Activated naive CD4-positive, alpha-beta T cell treated with anti-CD3 and anti-CD28 coated beads, Interleukin-2, amount 50 U/mL, for 24 hours (primary cell): ENCODE measurements at regions not wholly inside any gene's neighbourhood (a gene's known extent, or its start where the extent isn't known, plus 50 kb on each side); places are given as distances from the start of the nearest gene placed in this dataset.

Experiments used
- H3K27ac Mint-ChIP-seq: one replicate; pipeline ENCODE4 v1.8.0; 2021; ENCODE audit warnings: mild to moderate bottlenecking, mixed read lengths
- H3K27me3 Mint-ChIP-seq: one replicate; pipeline ENCODE4 v1.8.0; 2021; ENCODE audit warnings: mixed read lengths
- H3K36me3 Mint-ChIP-seq: one replicate; pipeline ENCODE4 v1.8.0; 2021; ENCODE audit warnings: mixed read lengths
- H3K4me1 Mint-ChIP-seq: one replicate; pipeline ENCODE4 v1.8.0; 2021; ENCODE audit warnings: mixed read lengths
- H3K4me3 Mint-ChIP-seq: one replicate; pipeline ENCODE4 v1.8.0; 2021; ENCODE audit warnings: mild to moderate bottlenecking, mixed read lengths
- H3K9me3 Mint-ChIP-seq: one replicate; pipeline ENCODE4 v1.8.0; 2021; ENCODE audit warnings: mixed read lengths

DNA sequence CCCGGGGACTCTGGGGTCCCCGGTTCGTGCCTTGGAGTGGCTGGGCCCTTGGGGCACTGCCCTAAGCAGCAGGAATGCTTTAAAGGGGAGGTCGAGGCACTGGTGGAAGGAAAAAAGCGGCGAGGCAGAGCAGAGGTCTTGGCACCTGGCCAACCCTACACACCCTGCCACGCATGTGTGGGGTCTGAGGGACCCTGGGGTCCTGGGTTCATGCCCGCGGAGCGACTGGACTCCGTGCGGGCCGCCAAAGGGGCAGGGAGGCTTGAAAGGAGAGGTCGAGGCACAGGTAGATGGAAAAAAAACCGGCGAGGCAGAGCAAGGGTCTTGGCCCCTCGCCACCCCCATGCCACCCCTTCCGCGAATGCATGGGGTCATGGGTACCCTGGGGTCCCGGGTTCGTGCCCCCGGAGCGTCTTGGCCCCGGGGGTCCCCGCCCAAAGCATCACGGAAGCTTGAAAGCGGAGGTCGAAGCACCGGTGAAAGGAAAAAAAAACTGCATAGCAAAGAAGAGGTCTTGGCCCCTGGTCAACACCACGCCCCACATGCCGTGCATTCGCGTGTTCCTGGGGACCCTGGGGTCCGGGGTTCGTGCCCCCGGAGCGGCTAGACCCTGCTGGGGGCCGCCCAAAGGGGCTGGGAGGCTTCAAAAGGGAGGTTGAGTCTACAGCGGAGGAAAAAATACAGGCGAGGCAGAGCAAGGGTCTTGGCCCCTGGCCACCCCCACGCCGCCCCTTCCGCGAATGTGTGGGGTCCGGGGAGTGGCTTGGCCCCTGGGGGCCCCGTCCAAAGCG lies 312.9 kb downstream of the ALG10 start:
- H3K36me3 Mint-ChIP-seq = no peaks in the 10 kb centered on the region
- no peak overlapping the region for H3K4me3 Mint-ChIP-seq
- no peak overlapping the region for H3K27ac Mint-ChIP-seq

DNA sequence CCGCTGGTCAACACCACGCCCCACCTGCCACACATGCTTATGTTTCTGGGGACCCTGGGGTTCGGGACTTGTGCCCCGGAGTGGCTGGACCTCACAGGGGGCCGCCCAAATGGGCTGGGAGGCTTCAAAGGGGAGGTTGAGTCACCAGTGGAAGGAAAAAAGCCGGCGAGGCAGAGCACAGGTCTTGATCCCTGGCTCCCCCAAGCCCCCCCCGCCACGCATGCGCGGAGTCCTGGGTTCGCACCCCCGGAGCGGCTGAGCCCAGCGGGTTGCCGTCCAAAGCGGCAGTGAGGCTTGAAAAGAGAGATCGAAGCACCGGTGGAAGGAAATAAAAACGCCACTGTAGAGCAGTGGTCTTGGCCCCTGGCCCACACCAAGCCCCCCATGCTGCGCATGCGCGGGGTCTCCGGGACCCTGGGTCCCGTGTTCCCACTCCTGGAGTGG lies 313.5 kb downstream of the ALG10 start:
- no peaks in the 10 kb centered on the region for H3K27me3 Mint-ChIP-seq
- H3K4me3 Mint-ChIP-seq = no peak overlapping the region
- H3K9me3 Mint-ChIP-seq = no peaks in the 10 kb centered on the region
- H3K36me3 Mint-ChIP-seq = no peaks in the 10 kb centered on the region
- no peaks in the 10 kb centered on the region for H3K4me1 Mint-ChIP-seq
- H3K27ac Mint-ChIP-seq = no peak overlapping the region

More for the DNA sequence above, 312.9 kb downstream of the ALG10 start:
- H3K27me3 Mint-ChIP-seq = no peaks in the 10 kb centered on the region
- H3K9me3 Mint-ChIP-seq = no peaks in the 10 kb centered on the region
- H3K4me1 Mint-ChIP-seq = no peaks in the 10 kb centered on the region

DNA sequence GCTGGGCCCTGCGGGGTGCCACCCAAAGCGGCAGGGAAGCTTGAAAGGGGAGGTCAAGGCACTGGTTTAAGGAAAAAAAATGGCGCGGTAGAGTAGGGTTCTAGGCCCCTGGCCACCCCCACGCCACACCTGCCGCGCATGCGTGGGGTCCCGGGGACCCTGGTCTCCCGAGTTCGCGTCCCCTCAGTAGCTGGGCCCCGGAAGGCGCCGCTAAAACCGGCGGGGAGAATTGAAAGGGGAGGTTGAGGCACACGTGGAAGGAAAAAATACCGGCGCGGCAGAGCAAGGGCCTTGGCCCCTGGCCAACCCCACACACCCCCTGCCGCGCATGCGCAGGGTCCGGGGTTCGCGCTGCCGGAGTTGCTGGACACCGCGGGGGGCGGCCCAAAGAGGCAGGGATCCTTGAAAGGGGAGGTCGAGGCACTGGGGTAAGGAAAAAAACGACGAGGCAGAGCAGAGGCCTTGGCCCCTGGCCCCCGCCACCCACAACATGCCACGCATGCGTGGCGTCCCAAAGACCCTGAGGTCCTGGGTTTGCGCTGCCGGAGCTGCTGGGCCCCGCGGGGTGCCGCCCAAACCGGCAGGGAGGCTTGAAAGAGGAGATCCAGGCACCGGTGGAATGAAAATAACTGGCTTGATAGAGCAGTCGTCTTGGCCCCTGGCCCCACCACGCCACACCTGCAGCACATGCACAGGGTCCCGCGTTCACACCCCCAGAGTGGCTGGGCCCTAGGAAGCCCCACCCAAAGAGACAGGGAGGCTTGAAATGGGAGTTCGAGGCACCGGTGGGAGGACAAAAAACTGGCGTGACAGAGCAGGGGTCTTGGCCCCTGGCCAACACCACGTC lies 314.5 kb downstream of the ALG10 start:
- Mint-ChIP-seq H3K4me1 (no peaks in the 10 kb centered on the region), H3K27me3 (no peaks in the 10 kb centered on the region), H3K27ac (no peak overlapping the region), H3K9me3 (no peaks in the 10 kb centered on the region), H3K4me3 (no peak overlapping the region), H3K36me3 (no peaks in the 10 kb centered on the region)

DNA sequence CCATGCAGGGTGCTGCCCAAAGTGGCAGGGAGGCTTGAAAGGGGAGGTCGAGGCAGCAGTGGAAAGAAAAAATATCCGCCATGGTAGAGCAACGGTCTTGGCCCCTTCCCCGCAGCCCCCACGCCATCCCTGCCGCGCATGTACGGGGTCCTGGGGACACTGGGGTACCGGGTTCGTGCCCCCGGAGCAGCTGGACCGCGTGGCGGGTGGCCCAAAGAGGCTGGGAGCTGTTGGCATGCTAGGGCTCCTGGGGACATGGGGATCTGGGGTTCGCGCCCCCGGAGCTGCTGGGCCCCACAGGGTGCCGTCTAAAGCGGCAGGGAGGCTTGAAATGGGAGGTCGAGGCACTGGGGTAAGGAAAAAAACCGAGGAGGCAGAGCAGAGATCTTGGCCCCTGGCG lies 316.5 kb downstream of the ALG10 start:
- H3K27ac Mint-ChIP-seq = no peak overlapping the region
- no peaks in the 10 kb centered on the region for H3K27me3 Mint-ChIP-seq
- no peaks in the 10 kb centered on the region for H3K9me3 Mint-ChIP-seq
- no peaks in the 10 kb centered on the region for H3K4me1 Mint-ChIP-seq
- H3K36me3 Mint-ChIP-seq = no peaks in the 10 kb centered on the region
- H3K4me3 Mint-ChIP-seq = no peak overlapping the region

DNA sequence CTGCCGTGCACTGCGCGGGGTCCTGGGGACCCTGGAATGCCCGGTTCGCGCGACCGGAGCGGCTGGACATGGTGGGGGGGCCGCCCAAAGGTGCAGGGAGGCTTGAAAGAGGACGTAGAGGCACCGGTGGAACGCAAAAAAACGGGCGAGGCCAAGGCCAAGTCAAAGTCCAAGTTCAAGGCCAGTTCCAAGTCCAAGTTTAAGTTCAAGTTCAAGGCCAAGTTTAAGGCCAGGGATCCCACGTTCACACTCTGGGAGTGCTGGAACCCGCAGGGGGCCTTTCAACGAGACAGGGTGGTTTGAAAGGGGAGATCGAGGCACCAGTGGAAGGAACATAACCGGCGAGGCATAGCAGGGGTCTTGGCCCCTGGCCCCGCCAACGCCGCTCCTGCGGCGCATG lies 317.6 kb downstream of the ALG10 start:
- no peaks in the 10 kb centered on the region for H3K9me3 Mint-ChIP-seq
- no peak overlapping the region for H3K4me3 Mint-ChIP-seq
- H3K4me1 Mint-ChIP-seq = no peaks in the 10 kb centered on the region
- H3K27ac Mint-ChIP-seq = no peak overlapping the region
- no peaks in the 10 kb centered on the region for H3K36me3 Mint-ChIP-seq
- H3K27me3 Mint-ChIP-seq = no peaks in the 10 kb centered on the region

DNA sequence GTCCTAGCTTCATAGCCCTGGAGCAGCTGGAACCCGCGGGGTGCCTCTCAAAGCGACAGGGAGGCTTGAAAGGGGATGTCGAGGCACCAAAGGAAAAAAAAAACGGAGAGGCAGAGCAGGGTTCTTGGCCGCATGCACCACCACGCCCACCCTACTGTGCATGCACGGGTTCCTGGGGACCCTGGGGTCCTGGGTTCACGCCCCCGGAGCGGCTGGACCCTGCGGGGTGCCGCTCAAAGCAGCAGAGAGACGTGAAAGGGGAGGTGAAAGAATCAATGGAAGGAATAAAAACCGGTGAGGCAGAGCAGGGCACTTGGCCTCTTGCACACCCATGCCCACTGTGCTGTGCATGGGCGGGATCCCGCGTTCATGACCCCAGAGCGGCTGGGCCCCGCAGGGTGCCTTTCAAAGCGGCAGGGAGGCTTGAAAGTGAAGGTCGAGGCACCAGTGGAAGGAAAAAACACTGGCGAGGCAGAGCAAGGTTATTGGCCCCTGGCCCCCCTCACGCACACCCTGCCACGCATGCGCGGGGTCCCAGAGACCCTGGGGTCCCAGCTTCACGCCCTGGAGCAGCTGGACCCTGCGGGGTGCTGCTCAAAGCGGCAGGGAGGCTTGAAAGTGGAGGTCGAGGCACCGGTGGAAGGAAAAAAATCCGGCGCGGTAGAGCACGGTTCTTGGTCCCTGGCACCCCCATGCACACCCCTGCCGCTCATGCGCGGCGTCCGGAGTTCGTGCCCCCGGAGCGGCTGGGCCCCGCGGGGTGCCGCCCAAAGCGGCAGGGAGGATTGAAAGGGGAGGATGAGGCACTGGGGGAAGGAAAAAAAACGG lies 318.5 kb downstream of the ALG10 start:
- H3K4me1 Mint-ChIP-seq = no peaks in the 10 kb centered on the region
- H3K4me3 Mint-ChIP-seq = no peak overlapping the region
- no peaks in the 10 kb centered on the region for H3K36me3 Mint-ChIP-seq
- no peaks in the 10 kb centered on the region for H3K27me3 Mint-ChIP-seq
- no peaks in the 10 kb centered on the region for H3K9me3 Mint-ChIP-seq
- H3K27ac Mint-ChIP-seq = no peak overlapping the region

DNA sequence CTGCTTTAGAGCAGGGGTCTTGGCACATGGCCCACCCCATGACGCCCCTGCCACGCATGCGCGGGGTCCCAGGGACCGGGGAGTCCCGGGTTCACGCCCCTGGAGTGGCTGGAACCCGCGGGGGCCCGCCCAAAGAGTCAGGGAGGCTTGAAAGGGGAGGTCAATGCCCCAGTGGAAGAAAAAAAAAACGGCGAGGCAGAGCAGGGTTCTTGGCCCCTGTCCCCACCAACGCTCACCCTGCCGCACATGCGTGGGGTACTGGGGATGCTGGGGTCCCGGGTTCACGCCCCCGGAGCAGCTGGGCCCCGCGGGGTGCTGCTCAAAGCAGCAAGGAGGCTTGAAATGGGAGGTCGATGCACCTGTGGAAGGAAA lies 319.1 kb downstream of the ALG10 start:
- no peak overlapping the region for H3K4me3 Mint-ChIP-seq
- no peaks in the 10 kb centered on the region for H3K36me3 Mint-ChIP-seq
- no peaks in the 10 kb centered on the region for H3K27me3 Mint-ChIP-seq
- H3K27ac Mint-ChIP-seq = no peak overlapping the region
- no peaks in the 10 kb centered on the region for H3K9me3 Mint-ChIP-seq
- no peaks in the 10 kb centered on the region for H3K4me1 Mint-ChIP-seq

DNA sequence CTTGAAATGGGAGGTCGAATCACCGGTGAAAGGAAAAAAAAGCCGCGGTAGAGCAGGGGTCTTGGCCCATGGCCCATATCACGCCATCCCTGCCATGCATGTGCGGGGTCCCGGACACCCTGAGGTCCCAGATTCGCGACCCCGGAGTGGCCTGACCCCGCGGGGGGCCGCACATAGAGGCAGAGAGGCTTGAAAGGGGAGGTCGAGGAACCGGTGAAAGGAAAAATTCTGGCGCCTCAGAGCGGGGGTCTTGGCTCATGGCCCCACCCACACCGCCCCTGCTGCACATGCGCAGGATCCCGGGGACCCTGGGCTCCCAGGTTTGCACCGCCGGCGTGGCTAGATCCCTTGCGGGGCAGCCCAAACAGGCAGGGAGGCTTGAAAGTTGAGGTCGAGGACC lies 319.8 kb downstream of the ALG10 start:
- Mint-ChIP-seq H3K4me1 (no peaks in the 10 kb centered on the region), H3K27me3 (no peaks in the 10 kb centered on the region), H3K27ac (no peak overlapping the region), H3K36me3 (no peaks in the 10 kb centered on the region), H3K4me3 (no peak overlapping the region), H3K9me3 (no peaks in the 10 kb centered on the region)

DNA sequence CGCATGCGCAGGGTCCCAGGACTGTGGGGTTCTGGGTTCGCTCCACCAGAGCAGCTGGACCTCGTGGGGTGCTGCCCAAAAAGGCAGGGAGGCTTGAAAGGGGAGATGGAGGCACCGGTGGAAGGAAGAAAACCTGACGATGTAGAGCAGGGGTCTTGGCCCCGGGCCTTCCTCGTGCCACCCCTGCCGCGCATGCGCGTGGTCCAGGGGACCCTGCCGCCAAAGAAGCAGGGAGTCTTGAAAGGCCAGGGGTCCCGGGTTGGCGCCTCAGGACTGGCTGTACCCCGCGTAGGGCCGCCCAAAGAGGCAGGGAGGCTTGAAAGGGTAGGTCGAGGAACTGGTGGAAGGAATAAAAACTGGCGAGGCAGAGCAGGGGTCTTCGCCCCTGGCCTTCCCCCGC lies 321.0 kb downstream of the ALG10 start:
- H3K27me3 Mint-ChIP-seq = no peaks in the 10 kb centered on the region
- H3K4me1 Mint-ChIP-seq = no peaks in the 10 kb centered on the region
- no peak overlapping the region for H3K4me3 Mint-ChIP-seq
- H3K36me3 Mint-ChIP-seq = no peaks in the 10 kb centered on the region
- H3K27ac Mint-ChIP-seq = no peak overlapping the region
- no peaks in the 10 kb centered on the region for H3K9me3 Mint-ChIP-seq

DNA sequence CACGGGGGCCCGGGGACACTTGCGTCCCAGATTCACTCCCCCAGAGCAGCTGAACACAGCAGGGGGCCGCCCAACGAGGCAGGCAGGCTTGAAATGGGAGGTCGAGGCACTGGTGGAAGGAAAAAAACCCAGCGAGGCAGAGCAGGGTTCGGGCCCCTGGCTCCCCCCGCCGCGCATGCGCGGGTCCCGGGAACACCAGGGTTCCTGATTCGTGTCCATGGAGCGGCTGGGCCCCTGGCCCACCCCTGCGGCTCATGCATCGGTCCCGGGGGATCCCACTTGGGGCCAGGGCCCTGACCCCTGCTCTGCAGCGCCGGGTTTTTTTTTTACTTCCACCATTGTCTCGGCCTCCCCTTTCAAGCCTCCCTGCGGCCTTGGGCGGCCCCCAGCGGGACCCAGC lies 321.5 kb downstream of the ALG10 start:
- Mint-ChIP-seq H3K4me3 (no peak overlapping the region), H3K36me3 (no peaks in the 10 kb centered on the region), H3K27ac (no peak overlapping the region)

DNA sequence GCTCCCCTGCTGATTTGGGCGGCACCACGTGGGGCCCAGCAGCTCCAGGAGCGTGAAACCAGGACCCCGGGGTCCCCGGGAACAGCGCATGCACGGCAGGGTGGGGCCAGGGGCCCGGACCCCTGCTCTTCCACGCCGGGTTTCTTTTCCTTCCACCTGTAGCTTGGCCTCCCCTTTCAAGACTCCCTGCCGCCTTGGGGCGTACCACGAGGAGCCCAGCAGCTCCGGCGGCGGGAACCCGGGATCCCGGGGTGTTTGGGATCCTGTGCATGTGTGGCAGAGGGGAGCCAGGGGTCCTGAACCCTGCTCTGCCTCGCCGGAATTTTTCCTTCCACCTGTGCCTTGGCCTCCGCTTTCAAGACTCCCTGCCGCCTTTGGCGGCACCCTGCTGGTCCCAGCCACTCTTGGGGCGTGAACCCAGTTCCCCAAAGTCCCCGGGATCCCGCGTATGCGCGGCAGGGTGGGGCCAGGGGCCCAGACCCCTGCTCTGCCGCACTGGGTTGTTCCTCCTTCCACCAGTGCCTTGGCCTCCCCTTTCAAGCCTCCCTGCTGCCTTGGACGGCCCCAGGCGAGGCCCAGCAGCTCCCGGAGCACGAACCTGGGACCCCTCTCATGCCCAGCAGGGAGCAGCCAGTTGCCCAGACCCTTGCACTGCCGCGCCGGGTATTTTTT lies 322.7 kb downstream of the ALG10 start:
- no peaks in the 10 kb centered on the region for H3K9me3 Mint-ChIP-seq
- H3K27me3 Mint-ChIP-seq = no peaks in the 10 kb centered on the region
- H3K36me3 Mint-ChIP-seq = no peaks in the 10 kb centered on the region
- no peaks in the 10 kb centered on the region for H3K4me1 Mint-ChIP-seq
- no peak overlapping the region for H3K4me3 Mint-ChIP-seq
- no peak overlapping the region for H3K27ac Mint-ChIP-seq

More for the DNA sequence above, 321.5 kb downstream of the ALG10 start:
- Mint-ChIP-seq H3K9me3 (no peaks in the 10 kb centered on the region), H3K27me3 (no peaks in the 10 kb centered on the region), H3K4me1 (no peaks in the 10 kb centered on the region)

DNA sequence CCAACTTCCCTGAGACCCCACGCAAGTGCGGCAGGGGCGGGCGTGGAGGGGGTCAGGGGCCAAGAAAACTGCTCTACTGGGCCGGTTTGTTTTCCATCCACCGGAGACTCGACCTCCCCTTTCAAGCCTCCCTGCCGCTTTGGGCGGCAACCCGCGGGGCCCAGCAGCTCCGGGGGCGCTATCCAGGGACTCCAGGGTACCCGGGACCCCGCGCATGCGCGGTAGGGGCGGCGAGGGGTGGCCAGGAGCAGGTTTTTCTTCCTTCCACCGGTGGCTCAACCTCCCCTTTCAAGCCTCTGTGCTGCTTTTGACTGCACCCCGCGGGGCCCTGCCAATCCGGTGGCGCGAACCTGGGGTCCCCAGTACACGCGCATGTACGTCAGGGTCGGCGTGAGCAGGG lies 323.5 kb downstream of the ALG10 start:
- no peak overlapping the region for H3K27ac Mint-ChIP-seq
- no peaks in the 10 kb centered on the region for H3K27me3 Mint-ChIP-seq
- H3K4me3 Mint-ChIP-seq = no peak overlapping the region
- H3K36me3 Mint-ChIP-seq = no peaks in the 10 kb centered on the region
- H3K4me1 Mint-ChIP-seq = no peaks in the 10 kb centered on the region
- no peaks in the 10 kb centered on the region for H3K9me3 Mint-ChIP-seq

DNA sequence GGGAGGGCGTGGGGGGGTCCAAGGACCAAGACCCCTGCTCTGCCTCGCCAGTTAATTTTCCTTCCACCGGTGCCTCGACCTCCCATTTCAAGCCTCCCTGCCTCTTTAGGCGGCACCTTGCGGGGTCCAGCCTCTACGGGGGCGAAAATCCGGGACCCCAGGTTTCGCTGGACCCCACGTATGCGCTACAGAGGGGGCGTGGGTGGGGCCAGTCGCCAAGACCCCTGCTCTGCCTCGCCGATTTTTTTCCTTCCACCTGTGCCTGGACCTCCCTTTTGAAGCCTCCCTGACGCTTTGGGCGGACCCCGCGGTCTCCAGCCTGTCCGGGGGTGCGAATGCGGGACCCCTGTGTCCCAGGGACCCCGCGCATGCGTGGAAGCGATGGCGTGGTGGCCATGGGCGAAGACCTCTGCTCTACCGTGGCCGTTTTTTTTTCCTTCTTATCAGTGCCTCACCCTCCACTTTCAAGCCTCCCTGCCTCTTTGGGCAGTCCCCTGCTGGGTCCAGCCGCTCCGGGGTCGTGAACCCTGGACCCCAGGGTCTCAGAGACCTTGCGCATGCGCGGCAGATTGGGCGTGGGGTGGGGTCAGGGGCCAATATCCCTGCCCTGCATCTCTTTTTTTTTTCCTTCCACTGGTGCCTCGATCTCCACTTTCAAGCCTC lies 324.2 kb downstream of the ALG10 start:
- H3K4me3 Mint-ChIP-seq = no peak overlapping the region
- H3K9me3 Mint-ChIP-seq = no peaks in the 10 kb centered on the region
- H3K27me3 Mint-ChIP-seq = no peaks in the 10 kb centered on the region
- H3K4me1 Mint-ChIP-seq = no peaks in the 10 kb centered on the region
- no peaks in the 10 kb centered on the region for H3K36me3 Mint-ChIP-seq
- H3K27ac Mint-ChIP-seq = no peak overlapping the region

DNA sequence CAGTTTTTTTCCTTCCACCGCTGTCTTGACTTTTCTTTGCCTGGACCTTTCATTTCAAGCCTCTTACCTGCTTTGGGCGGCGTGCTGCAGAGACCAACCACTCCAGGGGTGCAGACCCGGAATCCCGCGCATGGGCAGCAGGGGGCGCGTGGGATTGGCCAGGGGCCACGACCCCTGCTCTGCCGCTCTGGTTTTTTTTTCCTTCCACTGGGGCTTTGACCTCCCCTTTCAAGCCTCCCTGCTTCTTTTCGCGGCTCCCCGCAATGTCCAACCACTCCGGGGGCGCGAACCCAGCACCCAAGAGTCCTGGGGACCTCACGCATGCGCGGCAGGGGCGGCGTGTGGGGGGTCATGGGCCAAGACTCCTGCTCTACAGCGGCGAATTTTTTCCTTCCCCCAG lies 325.1 kb downstream of the ALG10 start:
- Mint-ChIP-seq H3K9me3 (no peaks in the 10 kb centered on the region), H3K4me3 (no peak overlapping the region), H3K36me3 (no peaks in the 10 kb centered on the region), H3K27ac (no peak overlapping the region), H3K4me1 (no peaks in the 10 kb centered on the region), H3K27me3 (no peaks in the 10 kb centered on the region)

DNA sequence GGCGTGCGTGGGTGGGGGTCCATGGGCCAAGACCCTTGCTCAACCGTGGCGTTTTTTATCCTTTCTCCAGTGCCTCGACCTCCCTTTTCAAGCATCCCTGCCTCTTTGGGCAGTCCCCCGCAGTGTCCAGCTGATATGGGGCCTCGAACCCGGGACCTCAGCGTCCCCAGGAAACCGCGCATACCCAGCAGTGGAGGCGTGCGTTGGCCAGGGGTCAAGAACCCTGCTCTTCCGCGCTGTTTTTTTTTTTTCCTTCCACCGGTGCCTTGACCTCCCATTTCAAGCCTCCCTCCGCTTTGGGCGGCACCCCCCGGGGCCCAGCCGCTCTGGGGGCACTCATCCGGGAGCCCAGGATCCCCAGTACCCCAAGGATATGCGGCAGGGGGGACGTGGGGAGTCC lies 325.8 kb downstream of the ALG10 start:
- Mint-ChIP-seq H3K36me3 (no peaks in the 10 kb centered on the region), H3K27me3 (no peaks in the 10 kb centered on the region), H3K9me3 (no peaks in the 10 kb centered on the region), H3K4me3 (no peak overlapping the region), H3K27ac (no peak overlapping the region), H3K4me1 (no peaks in the 10 kb centered on the region)
